ENCODE measurements at regions not wholly inside any gene's neighbourhood (a gene's known extent, or its start where the extent isn't known, plus 50 kb on each side); places are given as distances from the start of the nearest gene placed in this dataset.

GRCh38 chr5:175351897-175352590 lies 91.9 kb downstream of the DRD1 start:
- Histone ChIP-seq H3K4me1 (ENCODE audit: control insufficient read depth, low read length) (no peaks in the 10 kb centered on the region), H3K79me2 (ENCODE audit: control insufficient read depth, low read length) (no peaks in the 10 kb centered on the region), H3K9me2 (replicated peaks; ENCODE audit: control insufficient read depth, low read length) (no peaks in the 10 kb centered on the region), H3K4me2 (ENCODE audit: low read length) (no peak overlapping the region), H3K27me3 (ENCODE audit: control insufficient read depth, low read length) (no peaks in the 10 kb centered on the region), H3K4me3 (ENCODE audit: low read length) (no peak overlapping the region), H4K20me1 (ENCODE audit: control insufficient read depth, insufficient read depth, low read depth, low read length) (no peaks in the 10 kb centered on the region), H3K9me3 (ENCODE audit: control insufficient read depth, insufficient read depth, low read length) (no peaks in the 10 kb centered on the region), H3K36me3 (ENCODE audit: control insufficient read depth, low read length) (no peaks in the 10 kb centered on the region), H3F3A (ENCODE audit: control insufficient read depth, insufficient read depth) (no peaks in the 10 kb centered on the region), H3K27ac (ENCODE audit: low read depth, low read length) (no peak overlapping the region)
- TF ChIP-seq EZH2phosphoT487 (IDR thresholded peaks at IDR 0.05; ENCODE audit: borderline replicate concordance, low read length): no peak
- no peak for TF ChIP-seq CTCF (IDR thresholded peaks at IDR 0.05; ENCODE audit: low read depth, low read length, poor library complexity, severe bottlenecking)

GRCh38 chr5:175351126-175351525 lies 92.9 kb downstream of the DRD1 start:
- H3K27me3 ChIP-seq (ENCODE audit: control insufficient read depth, low read length): no peaks in the 10 kb centered on the region
- H3K4me2 ChIP-seq (ENCODE audit: low read length): no peak overlapping the region
- H3K9me3 ChIP-seq (ENCODE audit: control insufficient read depth, insufficient read depth, low read length): no peaks in the 10 kb centered on the region
- TF ChIP-seq EZH2phosphoT487 (IDR thresholded peaks at IDR 0.05; ENCODE audit: borderline replicate concordance, low read length) (no peak), CTCF (IDR thresholded peaks at IDR 0.05; ENCODE audit: low read depth, low read length, poor library complexity, severe bottlenecking) (no peak)
- H3F3A ChIP-seq (ENCODE audit: control insufficient read depth, insufficient read depth): no peaks in the 10 kb centered on the region
- no peaks in the 10 kb centered on the region for H3K79me2 ChIP-seq (ENCODE audit: control insufficient read depth, low read length)
- no peaks in the 10 kb centered on the region for H4K20me1 ChIP-seq (ENCODE audit: control insufficient read depth, insufficient read depth, low read depth, low read length)
- no peak overlapping the region for H3K27ac ChIP-seq (ENCODE audit: low read depth, low read length)
- no peaks in the 10 kb centered on the region for H3K4me1 ChIP-seq (ENCODE audit: control insufficient read depth, low read length)
- no peak overlapping the region for H3K4me3 ChIP-seq (ENCODE audit: low read length)
- H3K9me2 ChIP-seq (replicated peaks; ENCODE audit: control insufficient read depth, low read length): no peaks in the 10 kb centered on the region
- no peaks in the 10 kb centered on the region for H3K36me3 ChIP-seq (ENCODE audit: control insufficient read depth, low read length)

GRCh38 chr5:175347931-175348330 lies 96.1 kb downstream of the DRD1 start:
- no peak for TF ChIP-seq CTCF (IDR thresholded peaks at IDR 0.05; ENCODE audit: low read depth, low read length, poor library complexity, severe bottlenecking)
- TF ChIP-seq EZH2phosphoT487 (IDR thresholded peaks at IDR 0.05; ENCODE audit: borderline replicate concordance, low read length): no peak
- no peak overlapping the region for H3K27ac ChIP-seq (ENCODE audit: low read depth, low read length)
- H3K4me3 ChIP-seq (ENCODE audit: low read length): no peak overlapping the region
- no peaks in the 10 kb centered on the region for H3K27me3 ChIP-seq (ENCODE audit: control insufficient read depth, low read length)
- H3K79me2 ChIP-seq (ENCODE audit: control insufficient read depth, low read length): no peaks in the 10 kb centered on the region
- H3K36me3 ChIP-seq (ENCODE audit: control insufficient read depth, low read length): no peaks in the 10 kb centered on the region
- H3K9me3 ChIP-seq (ENCODE audit: control insufficient read depth, insufficient read depth, low read length): no peaks in the 10 kb centered on the region
- H3F3A ChIP-seq (ENCODE audit: control insufficient read depth, insufficient read depth): no peaks in the 10 kb centered on the region
- no peaks in the 10 kb centered on the region for H3K9me2 ChIP-seq (replicated peaks; ENCODE audit: control insufficient read depth, low read length)
- H4K20me1 ChIP-seq (ENCODE audit: control insufficient read depth, insufficient read depth, low read depth, low read length): no peaks in the 10 kb centered on the region
- no peak overlapping the region for H3K4me2 ChIP-seq (ENCODE audit: low read length)
- no peaks in the 10 kb centered on the region for H3K4me1 ChIP-seq (ENCODE audit: control insufficient read depth, low read length)

Measured in DOHH2 (cell line).